H1 (cell line): ENCODE measurements at regions not wholly inside any gene's neighbourhood (a gene's known extent, or its start where the extent isn't known, plus 50 kb on each side); places are given as distances from the start of the nearest gene placed in this dataset.

Experiments used
- CTCF ChIA-PET: fragments of 300-600 bp; sonication (Branson Sonifier 250); formaldehyde crosslinking; loops from one replicate; lab custom pipeline; 2021; ENCODE audit not compliant: partially characterized antibody; lab: Charles Lee
- POLR2A ChIA-PET: fragments of 300-600 bp; sonication (Branson Sonifier 250); formaldehyde crosslinking; loops from one replicate; lab custom pipeline; 2021; ENCODE audit warnings: inconsistent platforms; ENCODE audit not compliant: partially characterized antibody; lab: Charles Lee
- DNase-seq, 2 experiments: peaks; one replicate each; pipeline versions ENCODE4 v3.0.0 to v3.0.0-alpha.2; 2010 to 2022; ENCODE audit warnings: low spot score in 2 of 2, low read depth in 1 of 2, mixed read lengths in 1 of 2
- FAIRE-seq: peaks from 2 replicates; lab custom pipeline; 2011; peaks lifted over from hg19 to GRCh38; lab: Jason Lieb, UNC
- H2AFZ ChIP-seq: 2 replicates; pipeline ENCODE4 v1.8.1; 2012; ENCODE audit warnings: low read length, inconsistent platforms
- H2AK5ac ChIP-seq: 2 replicates; pipeline ENCODE4 v1.6.1; 2013; ENCODE audit warnings: low read depth, low read length
- H2BK120ac ChIP-seq: replicated peaks from 2 replicates; pipeline ENCODE3; 2013; ENCODE audit warnings: low read depth, low read length, inconsistent platforms
- H2BK12ac ChIP-seq: 2 replicates; pipeline ENCODE4 v1.6.1; 2013; ENCODE audit warnings: low read depth, low read length
- H2BK15ac ChIP-seq: 2 replicates; pipeline ENCODE4 v1.6.1; 2013; ENCODE audit warnings: low read length
- H2BK20ac ChIP-seq: 2 replicates; pipeline ENCODE4 v1.6.1; 2013; ENCODE audit warnings: low read length
- H2BK5ac ChIP-seq: 2 replicates; pipeline ENCODE4 v1.6.1; 2013; ENCODE audit warnings: low read depth, low read length
- H3K14ac ChIP-seq: 2 replicates; pipeline ENCODE4 v1.6.1; 2013; ENCODE audit warnings: inconsistent platforms; ENCODE audit not compliant: insufficient read length
- H3K18ac ChIP-seq: 2 replicates; pipeline ENCODE4 v1.6.1; 2013; ENCODE audit warnings: low read length; ENCODE audit errors: extremely low read depth
- H3K23ac ChIP-seq: 2 replicates; pipeline ENCODE4 v1.6.1; 2013; ENCODE audit warnings: inconsistent platforms; ENCODE audit not compliant: insufficient read length
- H3K23me2 ChIP-seq: 2 replicates; pipeline ENCODE4 v1.6.1; 2013; ENCODE audit warnings: low read depth, low read length
- H3K27ac ChIP-seq: 2 replicates; pipeline ENCODE4 v1.6.1; 2011; ENCODE audit warnings: low read depth, low read length, inconsistent platforms
- H3K27me3 ChIP-seq, 4 experiments: replicated peaks in 1 of 4; 1 replicate in 1 of 4; 2 replicates in 3 of 4; pipeline versions ENCODE4 v1.6.1 to v1.8.1; 2011 to 2013; ENCODE audit warnings: low read length in 3 of 4, mild to moderate bottlenecking in 3 of 4, inconsistent platforms in 2 of 4, mixed read lengths in 2 of 4, moderate library complexity in 1 of 4; ENCODE audit not compliant: control insufficient read depth in 3 of 4, insufficient read depth in 3 of 4; ENCODE audit errors: extremely low read depth in 1 of 4
- H3K36me3 ChIP-seq, 4 experiments: 2 replicates each; pipeline versions ENCODE4 v1.6.1 to v1.8.1; 2011 to 2013; ENCODE audit warnings: mild to moderate bottlenecking in 4 of 4, low read length in 3 of 4, moderate library complexity in 2 of 4, control low read depth in 1 of 4, inconsistent platforms in 1 of 4; ENCODE audit not compliant: insufficient read depth in 4 of 4, control insufficient read depth in 2 of 4
- H3K4ac ChIP-seq: replicated peaks from 2 replicates; pipeline ENCODE3; 2013; ENCODE audit warnings: low read length, low read depth, mixed read lengths, inconsistent platforms; ENCODE audit not compliant: insufficient read length
- H3K4me1 ChIP-seq, 4 experiments: replicated peaks in 1 of 4; 1 replicate in 1 of 4; 2 replicates in 3 of 4; pipeline versions ENCODE4 v1.6.1 to v1.8.1; 2011 to 2013; ENCODE audit warnings: low read length in 3 of 4, inconsistent platforms in 2 of 4, mixed read lengths in 1 of 4; ENCODE audit not compliant: insufficient read depth in 4 of 4, control insufficient read depth in 3 of 4
- H3K4me2 ChIP-seq, 2 experiments: 2 replicates each; pipeline versions ENCODE4 v1.6.1 to v1.8.1; 2011 to 2013; ENCODE audit warnings: low read depth in 2 of 2, low read length in 2 of 2, control low read depth in 1 of 2, inconsistent platforms in 1 of 2, mild to moderate bottlenecking in 1 of 2; ENCODE audit not compliant: insufficient read depth in 1 of 2
- H3K4me3 ChIP-seq, 4 experiments: fragments of 200-600, 300-600 bp in 1 of 4; sonication (generic), shearing (Covaris generic), sonication (Bioruptor Twin) in 1 of 4; 2 replicates each; pipeline versions ENCODE4 v1.5.1 to v1.8.1; 2011 to 2016; ENCODE audit warnings: low read length in 4 of 4, low read depth in 3 of 4, control low read depth in 2 of 4, inconsistent platforms in 2 of 4, mild to moderate bottlenecking in 2 of 4, mixed read lengths in 1 of 4, moderate library complexity in 1 of 4; ENCODE audit not compliant: insufficient read depth in 2 of 4; ENCODE audit errors: extremely low read depth in 1 of 4
- H3K56ac ChIP-seq: replicated peaks from 2 replicates; pipeline ENCODE3; 2013; ENCODE audit warnings: low read depth, mild to moderate bottlenecking, mixed read lengths, low read length, inconsistent platforms; ENCODE audit not compliant: insufficient read length
- H3K79me1 ChIP-seq: 2 replicates; pipeline ENCODE4 v1.6.1; 2013; ENCODE audit warnings: low read depth, low read length, control low read depth
- H3K79me2 ChIP-seq, 2 experiments: 2 replicates each; pipeline versions ENCODE4 v1.6.1 to v1.8.1; 2012 to 2013; ENCODE audit warnings: low read length in 2 of 2, mild to moderate bottlenecking in 2 of 2, inconsistent platforms in 1 of 2; ENCODE audit not compliant: insufficient read depth in 2 of 2, control insufficient read depth in 1 of 2
- H3K9ac ChIP-seq, 4 experiments: replicated peaks in 1 of 4; 1 replicate in 1 of 4; 2 replicates in 3 of 4; pipeline versions ENCODE4 v1.6.1 to v1.8.1; 2011 to 2013; ENCODE audit warnings: low read depth in 3 of 4, low read length in 3 of 4, control low read depth in 2 of 4, mild to moderate bottlenecking in 2 of 4, moderate library complexity in 2 of 4, inconsistent platforms in 1 of 4; ENCODE audit errors: extremely low read depth in 1 of 4
- H3K9me3 ChIP-seq, 2 experiments: 2 replicates each; pipeline versions ENCODE4 v1.6.1 to v1.8.1; 2012 to 2013; ENCODE audit warnings: mild to moderate bottlenecking in 2 of 2, moderate library complexity in 2 of 2, control low read depth in 1 of 2, inconsistent platforms in 1 of 2, low read depth in 1 of 2, low read length in 1 of 2, mixed read lengths in 1 of 2; ENCODE audit not compliant: insufficient read depth in 2 of 2
- H4K20me1 ChIP-seq, 2 experiments: replicated peaks in 1 of 2; 2 replicates each; pipeline versions ENCODE3 to v1.8.1; 2011 to 2013; ENCODE audit warnings: inconsistent platforms in 2 of 2, low read length in 2 of 2, mild to moderate bottlenecking in 1 of 2; ENCODE audit not compliant: insufficient read depth in 2 of 2, control insufficient read depth in 1 of 2
- H4K5ac ChIP-seq: 2 replicates; pipeline ENCODE4 v1.6.1; 2013; ENCODE audit warnings: low read length, low read depth, mixed read lengths, inconsistent platforms; ENCODE audit not compliant: insufficient read length
- H4K8ac ChIP-seq: 2 replicates; pipeline ENCODE4 v1.8.0; 2013; ENCODE audit warnings: mild to moderate bottlenecking, moderate library complexity, low read length, inconsistent platforms; ENCODE audit not compliant: insufficient read depth; ENCODE audit errors: extremely low read depth
- H4K91ac ChIP-seq: replicated peaks from 2 replicates; pipeline ENCODE3; 2013; ENCODE audit warnings: low read length, mixed read lengths, inconsistent platforms; ENCODE audit not compliant: insufficient read length
- MAX ChIP-seq: IDR thresholded peaks from 2 replicates; pipeline ENCODE4 v1.6.1; 2012; ENCODE audit warnings: inconsistent platforms
- RFX5 ChIP-seq: IDR thresholded peaks from 2 replicates; pipeline ENCODE4 v1.6.1; 2011; ENCODE audit warnings: low read depth, low read length, improper control_type of control experiment, borderline replicate concordance
- SIX5 ChIP-seq: IDR thresholded peaks from 2 replicates; pipeline ENCODE4 v1.6.1; 2011; ENCODE audit warnings: mild to moderate bottlenecking, low read depth, low read length
- TF ChIP-seq, protein P1 (sequence below): IDR thresholded peaks from 2 replicates; pipeline ENCODE4 v1.6.1; 2012; ENCODE audit warnings: inconsistent platforms
- TF ChIP-seq, protein P2 (sequence below): IDR thresholded peaks from 2 replicates; pipeline ENCODE4 v1.6.1; 2011; ENCODE audit warnings: low read length, improper control_type of control experiment

GRCh38 chr4:18511727-18512126 lies 490.2 kb upstream of the LCORL start:
- Histone ChIP-seq H3K23me2 (no peaks in the 10 kb centered on the region), H3K9ac (no peak overlapping the region), H2BK15ac (no peak overlapping the region), H4K91ac (no peak overlapping the region), H3K27ac (no peak overlapping the region), H4K5ac (no peak overlapping the region), H3K36me3 (no peaks in the 10 kb centered on the region), H3K9me3 (peaks cover 43 to 47% of the 10 kb centered on the region in 2 experiments; a peak in 3 of 4 replicates), H3K14ac (no peak overlapping the region), H3K27me3 (no peaks in the 10 kb centered on the region), H2BK120ac (no peak overlapping the region), H3K79me2 (no peaks in the 10 kb centered on the region), H3K56ac (no peak overlapping the region), H2BK12ac (no peak overlapping the region), H2BK20ac (no peak overlapping the region), H3K4me2 (no peak overlapping the region), H3K4me1 (no peaks in the 10 kb centered on the region), H4K8ac (no peak overlapping the region), H3K79me1 (no peaks in the 10 kb centered on the region), H3K4me3 (no peak overlapping the region), H3K23ac (no peak overlapping the region), H2AK5ac (no peak overlapping the region)
- ChIA-PET CTCF (no interaction called here), POLR2A (no interaction called here)
- DNase-seq, result no peak
- TF ChIP-seq, protein P1, sequence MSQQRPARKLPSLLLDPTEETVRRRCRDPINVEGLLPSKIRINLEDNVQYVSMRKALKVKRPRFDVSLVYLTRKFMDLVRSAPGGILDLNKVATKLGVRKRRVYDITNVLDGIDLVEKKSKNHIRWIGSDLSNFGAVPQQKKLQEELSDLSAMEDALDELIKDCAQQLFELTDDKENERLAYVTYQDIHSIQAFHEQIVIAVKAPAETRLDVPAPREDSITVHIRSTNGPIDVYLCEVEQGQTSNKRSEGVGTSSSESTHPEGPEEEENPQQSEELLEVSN, result no peak
- TF ChIP-seq SIX5, result no peak
- no peak for TF ChIP-seq MAX
- no peak for TF ChIP-seq RFX5
- TF ChIP-seq, protein P2, sequence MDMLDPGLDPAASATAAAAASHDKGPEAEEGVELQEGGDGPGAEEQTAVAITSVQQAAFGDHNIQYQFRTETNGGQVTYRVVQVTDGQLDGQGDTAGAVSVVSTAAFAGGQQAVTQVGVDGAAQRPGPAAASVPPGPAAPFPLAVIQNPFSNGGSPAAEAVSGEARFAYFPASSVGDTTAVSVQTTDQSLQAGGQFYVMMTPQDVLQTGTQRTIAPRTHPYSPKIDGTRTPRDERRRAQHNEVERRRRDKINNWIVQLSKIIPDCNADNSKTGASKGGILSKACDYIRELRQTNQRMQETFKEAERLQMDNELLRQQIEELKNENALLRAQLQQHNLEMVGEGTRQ, result no peak
- TF ChIP-seq, all 59 proteins: peak for 0
- Histone ChIP-seq H3K18ac (no peak overlapping the region), H3K4ac (no peak overlapping the region), H2BK5ac (no peak overlapping the region), H2AFZ (no peak overlapping the region), H4K20me1 (no peaks in the 10 kb centered on the region)
- no peak for FAIRE-seq
